MM.1S (cell line): ENCODE measurements at regions not wholly inside any gene's neighbourhood (a gene's known extent, or its start where the extent isn't known, plus 50 kb on each side); places are given as distances from the start of the nearest gene placed in this dataset.

ENCODE experiments used
- CTCF ChIP-seq: fragments of 300-600 bp; sonication (generic); IDR thresholded peaks from 2 replicates; pipeline ENCODE4 v1.5.1; 2016; ENCODE audit warnings: antibody characterized with exemption, low read length, mixed read lengths
- EZH2 ChIP-seq: fragments of 300-600 bp; sonication (generic); optimal IDR thresholded peaks from 2 replicates; pipeline ENCODE3; 2017; ENCODE audit warnings: low read depth, mild to moderate bottlenecking, antibody characterized with exemption, low read length, mixed read lengths
- EZH2phosphoT487 ChIP-seq: fragments of 300-600 bp; sonication (generic); IDR thresholded peaks from 2 replicates; pipeline ENCODE4 v1.6.1; 2018; ENCODE audit warnings: antibody characterized with exemption, low read length

- TF ChIP-seq CTCF (no peak), EZH2 (no peak), EZH2phosphoT487 (no peak)
Measured at GRCh38 chr18:39602131-39602530, 2036.5 kb upstream of the CELF4 start.
